Smooth muscle cell (in vitro differentiated cells): ENCODE measurements at regions not wholly inside any gene's neighbourhood (a gene's known extent, or its start where the extent isn't known, plus 50 kb on each side); places are given as distances from the start of the nearest gene placed in this dataset.
A peak's percentile ranks its signal among the peaks of the same experiment; 100 is the strongest.

Experiments used
- DNase-seq: peaks from one replicate; lab custom pipeline; 2025; ENCODE audit not compliant: unreplicated experiment; lab: John Stamatoyannopoulos, UW
- H2AFZ ChIP-seq: fragments of 200-600 bp; sonication (generic); 2 replicates; pipeline ENCODE4 v1.6.0; 2016; ENCODE audit warnings: antibody characterized with exemption, low read depth, mild to moderate bottlenecking
- H3F3A ChIP-seq: fragments of 200-600 bp; sonication (generic); 2 replicates; pipeline ENCODE4 v1.6.0; 2017; ENCODE audit warnings: antibody characterized with exemption, low read depth
- H3K27ac ChIP-seq: fragments of 200-600 bp; sonication (generic); 2 replicates; pipeline ENCODE4 v1.5.1; 2016; ENCODE audit warnings: low read depth, mild to moderate bottlenecking
- H3K27me3 ChIP-seq: fragments of 200-600 bp; sonication (generic); 2 replicates; pipeline ENCODE4 v1.6.1; 2016; ENCODE audit warnings: low read depth, mild to moderate bottlenecking
- H3K36me3 ChIP-seq: fragments of 200-600 bp; sonication (generic); 2 replicates; pipeline ENCODE4 v1.5.1; 2016; ENCODE audit warnings: low read depth
- H3K4me1 ChIP-seq: fragments of 200-600 bp; sonication (generic); 2 replicates; pipeline ENCODE4 v1.5.1; 2016; ENCODE audit warnings: low read depth
- H3K4me2 ChIP-seq: fragments of 200-600 bp; sonication (generic); 2 replicates; pipeline ENCODE4 v1.6.0; 2016; ENCODE audit warnings: mild to moderate bottlenecking
- H3K4me3 ChIP-seq: fragments of 200-600 bp; sonication (generic); 2 replicates; pipeline ENCODE4 v1.5.1; 2016; ENCODE audit warnings: mild to moderate bottlenecking
- H3K79me2 ChIP-seq: fragments of 200-600 bp; sonication (generic); 2 replicates; pipeline ENCODE4 v1.6.0; 2016; ENCODE audit warnings: low read depth, mild to moderate bottlenecking
- H3K9ac ChIP-seq: fragments of 200-600 bp; sonication (generic); 2 replicates; pipeline ENCODE4 v1.6.0; 2016; ENCODE audit warnings: low read depth
- H3K9me3 ChIP-seq: fragments of 200-600 bp; sonication (generic); replicated peaks from 2 replicates; pipeline ENCODE4 v1.5.1; 2016; ENCODE audit warnings: low read depth
- H4K20me1 ChIP-seq: fragments of 200-600 bp; sonication (generic); 2 replicates; pipeline ENCODE4 v1.6.0; 2016; ENCODE audit warnings: low read depth
- CTCF ChIP-seq: fragments of 200-600 bp; sonication (generic); IDR thresholded peaks from 2 replicates; pipeline ENCODE4 v1.5.1; 2017; ENCODE audit warnings: borderline replicate concordance, mild to moderate bottlenecking, antibody characterized with exemption; ENCODE audit not compliant: insufficient read depth, poor library complexity, severe bottlenecking
- WGBS: methylation state at CpG from one replicate; pipeline ENCODE4 v1.1.7; 2016; ENCODE audit warnings: low lambda C conversion rate; 5-methylcytosine and 5-hydroxymethylcytosine counted together

- H3K4me1 ChIP-seq, result peaks cover 11% of the 10 kb centered on the region
- peak overlapping the region; percentile 0 for H3K27ac ChIP-seq
- H3K36me3 ChIP-seq, result no peaks in the 10 kb centered on the region
- H4K20me1 ChIP-seq, result no peaks in the 10 kb centered on the region
- H3K79me2 ChIP-seq, result no peaks in the 10 kb centered on the region
- no peak overlapping the region for H3K4me2 ChIP-seq
- H3F3A ChIP-seq, result no peaks in the 10 kb centered on the region
- TF ChIP-seq CTCF, result no peak
- H3K9ac ChIP-seq, result no peak overlapping the region
- no peak for DNase-seq
- H2AFZ ChIP-seq, result no peak overlapping the region
- H3K4me3 ChIP-seq, result no peak overlapping the region
- no peaks in the 10 kb centered on the region for H3K9me3 ChIP-seq
- no peaks in the 10 kb centered on the region for H3K27me3 ChIP-seq
Measured at GRCh38 chr14:26765301-26765700, 167.5 kb upstream of the NOVA1 start.

GRCh38 chr14:26765768-26766520 is 168.1 kb upstream of the NOVA1 start:
- Histone ChIP-seq H4K20me1 (no peaks in the 10 kb centered on the region), H3K9ac (no peak overlapping the region), H3F3A (no peaks in the 10 kb centered on the region), H2AFZ (no peak overlapping the region), H3K36me3 (no peaks in the 10 kb centered on the region), H3K27ac (peak overlapping the region; percentile 0), H3K27me3 (no peaks in the 10 kb centered on the region), H3K4me1 (peaks cover 11% of the 10 kb centered on the region), H3K9me3 (no peaks in the 10 kb centered on the region), H3K4me2 (no peak overlapping the region), H3K4me3 (no peak overlapping the region), H3K79me2 (no peaks in the 10 kb centered on the region)
- DNase-seq, result no peak
- 91% methylated on average over 2 of the region's 2 CpGs for WGBS
- no peak for TF ChIP-seq CTCF

- H3F3A ChIP-seq, result no peaks in the 10 kb centered on the region
- WGBS, result 94% methylated on average over 1 of the region's 1 CpG
- no peak for DNase-seq
- H3K9me3 ChIP-seq, result no peaks in the 10 kb centered on the region
- H3K36me3 ChIP-seq, result no peaks in the 10 kb centered on the region
- H3K27ac ChIP-seq, result no peak overlapping the region
- no peak overlapping the region for H3K9ac ChIP-seq
- H3K4me2 ChIP-seq, result no peak overlapping the region
- no peaks in the 10 kb centered on the region for H3K79me2 ChIP-seq
- no peak overlapping the region for H3K4me3 ChIP-seq
- H2AFZ ChIP-seq, result no peak overlapping the region
- TF ChIP-seq CTCF, result no peak
- H4K20me1 ChIP-seq, result no peaks in the 10 kb centered on the region
- H3K27me3 ChIP-seq, result no peaks in the 10 kb centered on the region
- H3K4me1 ChIP-seq, result peaks cover 11% of the 10 kb centered on the region
Measured at GRCh38 chr14:26766726-26767125, 168.9 kb upstream of the NOVA1 start.
